HG02840 (cell line): ENCODE measurements at regions not wholly inside any gene's neighbourhood (a gene's known extent, or its start where the extent isn't known, plus 50 kb on each side); places are given as distances from the start of the nearest gene placed in this dataset.
"Not testable (repeated sequence)": the region's sequence is repeated elsewhere in the genome, so short reads cannot be mapped to it uniquely, and the experiment has no call there.

Experiments
- ATAC-seq: cut with Tn5 transposase; IDR thresholded peaks from one replicate; pipeline ENCODE4 v1.9.1; 2021; ENCODE audit warnings: mild to moderate bottlenecking, moderate library complexity, moderate number of reproducible peaks; ENCODE audit not compliant: unreplicated experiment, low FRiP score

DNA sequence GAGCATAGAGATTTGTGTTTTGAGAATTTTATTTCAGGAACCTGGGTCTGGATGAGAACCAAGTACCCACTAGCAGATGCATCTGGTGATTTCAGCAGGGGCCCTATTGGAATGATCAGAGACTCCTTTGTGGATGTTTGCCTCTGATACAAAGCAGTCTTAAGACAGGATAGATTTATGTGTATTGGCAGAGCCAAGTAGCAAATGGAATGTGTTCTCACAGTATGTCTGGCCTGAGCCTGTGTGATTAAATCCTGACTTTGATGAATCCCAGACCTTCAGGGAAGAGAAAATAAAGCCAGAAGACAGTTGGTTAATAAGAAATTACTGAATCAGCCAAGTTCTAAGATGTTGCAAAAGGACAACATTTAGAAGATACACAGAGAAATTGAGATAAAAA lies 755.5 kb upstream of the SEMA6D start:
- no peak for ATAC-seq

- ATAC-seq, result not testable (repeated sequence)
Observed at GRCh38 chr15:46988055-46988454, 729.2 kb upstream of the SEMA6D start.

DNA sequence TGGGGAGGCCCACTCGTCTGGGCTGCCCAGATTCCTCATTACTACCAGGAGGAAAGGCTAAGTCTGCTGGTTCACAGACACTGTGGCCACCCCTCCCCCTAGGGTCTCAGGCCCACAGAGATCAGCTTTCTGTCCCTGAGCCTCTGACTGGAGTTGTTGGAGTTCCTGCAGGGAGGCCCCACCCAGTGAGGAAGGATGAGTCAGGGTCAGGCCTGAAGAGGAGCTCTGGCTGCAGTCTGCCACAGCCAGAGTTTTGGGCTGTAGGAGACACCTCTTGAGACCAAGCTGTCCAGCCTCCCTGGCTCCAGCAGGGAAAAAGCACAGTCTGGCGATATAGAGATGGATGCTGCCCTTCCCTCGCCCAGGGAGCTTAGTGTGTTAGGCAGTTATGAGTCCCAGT lies 720.9 kb upstream of the SEMA6D start:
- no peak for ATAC-seq

GRCh38 chr15:46997501-46997900 lies 719.8 kb upstream of the SEMA6D start:
- no peak for ATAC-seq

- ATAC-seq, result no peak
Observed at GRCh38 chr15:47003568-47003967, 713.7 kb upstream of the SEMA6D start.

- ATAC-seq, result no peak
Observed at GRCh38 chr15:47013446-47013845, 703.9 kb upstream of the SEMA6D start.

DNA sequence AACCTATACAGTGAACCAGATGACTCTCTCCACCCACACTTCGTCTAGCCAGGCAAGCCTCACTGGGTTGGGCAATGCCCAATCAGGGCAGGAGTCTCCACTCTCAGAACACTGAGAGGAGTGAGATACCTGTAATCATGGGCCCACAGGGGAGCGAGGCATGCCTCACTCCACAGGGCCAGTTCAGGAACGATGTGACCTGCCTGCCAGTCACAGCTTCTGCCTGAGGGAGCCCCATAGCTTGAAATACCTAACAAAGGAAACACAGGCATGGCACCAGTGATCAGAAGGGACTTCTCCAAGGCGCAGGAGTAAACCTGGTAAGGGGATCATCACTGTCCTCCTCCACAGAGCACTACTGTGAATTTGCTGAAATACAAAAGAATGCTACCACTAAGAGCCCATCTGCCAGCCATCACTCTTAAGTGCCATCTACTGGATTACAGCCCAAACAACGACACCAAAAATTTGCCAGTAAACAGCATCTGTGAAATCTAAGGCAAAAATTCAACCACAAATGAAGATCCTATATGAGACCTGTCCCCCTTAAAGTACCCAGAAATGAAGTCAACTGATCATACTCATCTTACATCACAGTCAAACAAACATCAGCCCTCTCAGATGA lies 689.9 kb upstream of the SEMA6D start:
- no peak for ATAC-seq

DNA sequence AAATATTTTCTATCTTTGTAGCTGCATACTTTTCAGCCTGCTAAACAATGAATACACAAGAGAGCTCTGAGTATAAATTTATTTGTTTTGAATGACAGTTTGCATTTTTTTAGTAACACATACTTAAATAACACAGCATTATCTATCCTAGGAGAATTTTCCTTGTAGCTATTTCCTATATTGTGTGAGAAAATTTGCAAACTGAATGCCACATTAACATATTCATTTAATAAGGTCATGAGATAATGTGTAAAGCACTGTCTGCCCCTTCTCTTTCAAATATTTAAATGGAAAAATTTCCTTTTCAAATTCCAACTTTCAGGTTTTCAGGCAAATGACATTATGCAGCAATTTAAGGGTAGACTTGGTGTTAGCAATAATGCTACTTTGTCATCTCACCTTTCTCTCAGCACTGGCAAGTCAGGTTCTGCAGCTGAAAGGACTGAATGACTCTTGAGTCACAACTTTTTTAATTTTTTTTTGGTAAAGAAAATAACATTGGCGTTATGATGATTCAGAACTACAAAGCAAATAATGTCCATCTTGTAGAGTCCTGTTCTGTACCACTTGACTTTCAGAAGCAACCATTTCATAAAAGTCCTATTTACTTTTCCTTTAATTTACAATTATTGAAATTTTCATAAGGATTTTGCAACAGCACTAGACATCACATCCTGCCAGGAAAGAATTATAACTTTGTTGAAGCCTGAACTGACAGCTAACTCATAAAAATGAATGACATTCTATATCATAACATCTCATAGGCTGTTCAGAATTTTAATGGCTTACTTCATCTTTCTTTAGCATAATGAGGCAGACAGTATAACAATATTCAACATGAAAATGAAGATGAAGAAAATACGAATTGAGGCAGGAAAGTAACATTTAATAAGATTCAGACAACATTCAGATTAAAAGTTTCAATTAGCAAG lies 681.6 kb upstream of the SEMA6D start:
- no peak for ATAC-seq

- ATAC-seq, result no peak
Observed at GRCh38 chr15:47037003-47037402, 680.3 kb upstream of the SEMA6D start.

- ATAC-seq, result no peak
Observed at GRCh38 chr15:47039225-47039624, 678.1 kb upstream of the SEMA6D start.

DNA sequence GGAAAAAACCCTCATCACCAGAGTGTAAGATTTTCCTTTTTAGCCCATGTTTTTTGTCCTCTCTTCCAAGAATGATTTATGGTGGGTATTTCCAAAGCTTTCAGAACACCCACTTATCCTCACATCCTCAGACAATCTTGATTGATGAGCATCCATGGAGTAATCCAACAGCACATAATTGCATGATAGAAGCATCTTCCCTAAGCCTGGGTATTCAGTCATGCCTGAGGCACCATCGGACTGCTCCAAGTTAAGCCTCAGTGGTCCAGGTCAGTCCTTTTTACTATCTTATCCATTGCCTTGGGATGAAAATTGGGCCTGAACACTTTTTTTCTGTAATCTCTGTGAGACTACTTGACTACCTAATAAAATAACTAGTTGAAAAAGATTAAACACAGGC lies 676.0 kb upstream of the SEMA6D start:
- no peak for ATAC-seq

GRCh38 chr15:47047981-47048380 lies 669.3 kb upstream of the SEMA6D start:
- ATAC-seq, result not testable (repeated sequence)

GRCh38 chr15:47066392-47066791 lies 650.9 kb upstream of the SEMA6D start:
- no peak for ATAC-seq

DNA sequence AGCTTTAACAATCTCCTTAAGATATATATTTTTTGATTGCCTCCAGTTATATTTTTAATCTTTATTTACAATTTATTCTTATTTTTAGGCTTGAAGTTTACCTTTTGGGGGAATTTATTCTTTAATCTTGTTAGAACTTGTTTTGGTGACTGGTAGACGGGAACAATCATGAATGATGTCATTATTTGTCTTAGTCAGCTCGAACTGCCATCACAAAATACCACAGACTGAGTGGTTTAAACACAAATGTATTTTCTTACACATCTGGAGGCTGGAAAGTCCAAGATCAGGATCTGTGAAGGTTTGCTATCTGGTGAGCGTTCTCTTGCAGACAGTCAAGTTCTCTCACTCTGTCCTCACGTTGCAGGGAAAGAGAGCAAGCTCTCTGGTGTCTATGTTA lies 639.5 kb upstream of the SEMA6D start:
- ATAC-seq, result not testable (repeated sequence)

DNA sequence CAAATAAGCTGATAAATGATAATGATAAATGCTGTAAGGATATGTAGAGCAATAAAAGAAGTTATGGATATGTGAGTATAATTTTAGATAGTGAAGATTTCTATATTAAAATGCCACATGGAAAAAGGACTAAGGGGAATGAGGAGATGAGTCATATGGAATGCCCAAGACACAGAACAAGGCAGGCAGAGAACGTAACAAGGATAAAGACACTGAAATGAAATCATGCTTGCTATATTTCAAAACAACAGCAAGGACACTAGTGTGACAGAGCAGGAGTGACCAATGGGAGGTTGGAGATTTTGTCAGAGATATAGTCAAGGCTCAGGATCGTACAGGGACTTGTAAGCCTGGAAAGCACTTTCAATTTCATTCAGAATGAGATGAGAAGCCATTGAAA lies 621.5 kb upstream of the SEMA6D start:
- ATAC-seq, result no peak

GRCh38 chr15:47098526-47098925 lies 618.8 kb upstream of the SEMA6D start:
- not testable (repeated sequence) for ATAC-seq

GRCh38 chr15:47099801-47100200 lies 617.5 kb upstream of the SEMA6D start:
- not testable (repeated sequence) for ATAC-seq

GRCh38 chr15:47108800-47109199 lies 608.5 kb upstream of the SEMA6D start:
- ATAC-seq, result not testable (repeated sequence)

GRCh38 chr15:47116698-47117097 lies 600.6 kb upstream of the SEMA6D start:
- no peak for ATAC-seq

DNA sequence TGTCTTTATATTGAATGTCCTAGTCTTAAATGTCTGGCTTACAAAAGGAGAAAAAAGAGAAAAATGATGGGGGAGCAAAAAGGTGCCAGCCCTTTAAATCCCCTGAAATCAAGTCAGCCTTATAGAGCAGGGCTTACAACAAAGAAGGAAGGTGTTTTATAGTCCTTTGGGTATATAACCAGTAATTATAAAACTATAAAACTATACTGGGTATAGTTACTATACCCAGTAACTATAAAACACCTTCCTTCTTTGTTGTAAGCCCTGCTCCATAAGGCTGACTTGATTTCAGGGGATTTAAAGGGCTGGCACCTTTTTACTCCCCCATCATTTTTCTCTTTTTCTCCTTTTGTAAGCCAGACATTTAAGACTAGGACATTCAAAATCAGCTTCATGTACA lies 598.0 kb upstream of the SEMA6D start:
- ATAC-seq, result no peak

- no peak for ATAC-seq
Observed at GRCh38 chr15:47124430-47125102, 592.7 kb upstream of the SEMA6D start.
